GM12874 (cell line): ENCODE measurements at regions not wholly inside any gene's neighbourhood (a gene's known extent, or its start where the extent isn't known, plus 50 kb on each side); places are given as distances from the start of the nearest gene placed in this dataset.
A peak's percentile ranks its signal among the peaks of the same experiment; 100 is the strongest.

Source experiments
- CTCF ChIP-seq: IDR thresholded peaks from 2 replicates; pipeline ENCODE4 v1.5.1; 2011; ENCODE audit warnings: low read depth, mild to moderate bottlenecking, control low read depth, low read length, moderate library complexity; ENCODE audit not compliant: insufficient read depth

DNA sequence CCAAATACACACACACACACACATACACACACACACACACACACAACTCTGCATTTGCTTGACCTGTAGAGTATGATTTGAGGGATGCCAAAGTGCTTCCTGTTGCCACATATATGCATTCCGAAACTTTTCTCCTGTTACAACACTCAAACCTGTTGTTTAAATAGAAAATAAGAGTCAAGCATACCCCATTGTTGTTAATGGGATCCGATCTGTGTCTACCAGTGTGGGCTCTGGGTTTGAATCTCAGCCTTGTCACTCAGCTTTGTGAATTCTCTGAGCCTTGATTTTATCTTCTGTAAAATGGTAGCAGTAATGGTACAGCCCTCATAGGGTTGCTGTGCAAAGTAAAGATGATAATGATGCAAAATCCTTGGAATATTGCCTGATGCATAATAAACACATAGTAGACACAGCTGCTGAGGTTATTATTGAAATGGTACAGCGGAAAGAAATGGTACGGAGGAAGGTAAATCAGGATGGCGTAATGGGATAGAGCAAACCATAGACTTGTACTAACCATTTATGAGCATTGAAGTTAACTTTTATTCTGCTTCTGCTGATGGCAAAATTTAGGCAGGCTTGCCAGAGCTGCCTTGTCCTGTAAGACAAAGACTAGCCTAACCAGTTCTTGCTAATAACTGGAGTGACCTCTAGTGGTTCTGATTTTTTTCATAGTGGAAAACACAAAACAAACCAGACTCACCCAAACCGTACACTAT lies 113.5 kb upstream of the PHACTR1 start:
- peak; percentile 46 for TF ChIP-seq CTCF

DNA sequence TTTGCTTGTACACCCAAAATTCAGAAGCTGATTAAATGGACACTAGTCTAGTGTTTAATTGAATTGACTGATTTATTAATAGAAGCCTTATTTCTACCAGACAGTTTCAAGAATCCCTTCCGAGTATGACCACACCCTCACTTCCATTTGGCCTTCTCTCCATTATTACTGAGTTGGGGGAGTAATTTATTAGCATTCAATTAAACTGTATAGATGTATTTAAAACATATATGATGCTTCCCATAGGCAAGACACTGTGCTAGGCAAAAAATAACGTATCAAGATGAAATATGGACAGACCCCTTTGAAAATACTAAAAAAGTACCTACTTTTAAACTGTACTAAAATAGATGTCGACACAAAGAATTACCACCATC lies 112.9 kb upstream of the PHACTR1 start:
- no peak for TF ChIP-seq CTCF

GRCh38 chr6:12605888-12606345 lies 110.7 kb upstream of the PHACTR1 start:
- TF ChIP-seq CTCF: peak; percentile 72

- no peak for TF ChIP-seq CTCF
Observed at GRCh38 chr6:12606616-12607015, 110.0 kb upstream of the PHACTR1 start.

GRCh38 chr6:12608016-12608860 lies 108.3 kb upstream of the PHACTR1 start:
- no peak for TF ChIP-seq CTCF

- no peak for TF ChIP-seq CTCF
Observed at GRCh38 chr6:12608874-12609273, 107.7 kb upstream of the PHACTR1 start.

DNA sequence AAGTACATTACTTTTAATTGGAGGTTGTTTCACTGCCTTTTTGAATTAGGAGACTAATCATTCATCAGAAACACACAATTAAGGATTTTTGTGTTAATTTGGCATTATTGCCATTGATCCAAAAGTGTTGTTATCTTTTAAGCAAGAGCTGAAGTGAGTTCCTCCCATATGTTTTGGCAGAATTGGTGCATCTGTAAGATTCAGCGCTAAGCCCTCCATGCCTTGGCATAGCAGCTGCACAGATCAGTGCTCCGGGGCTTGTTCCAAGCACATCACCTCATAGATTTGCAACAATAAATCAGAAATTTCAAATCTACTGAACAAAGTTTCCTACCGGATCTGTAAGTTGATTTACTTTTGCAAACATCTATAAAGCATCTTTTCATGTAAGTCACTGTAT lies 106.8 kb upstream of the PHACTR1 start:
- no peak for TF ChIP-seq CTCF
